Hepatocyte (in vitro differentiated cells): ENCODE measurements at regions not wholly inside any gene's neighbourhood (a gene's known extent, or its start where the extent isn't known, plus 50 kb on each side); places are given as distances from the start of the nearest gene placed in this dataset.

Source experiments
- CTCF ChIP-seq: fragments of 200-600 bp; sonication (generic); IDR thresholded peaks from 2 replicates; pipeline ENCODE4 v1.5.1; 2016; ENCODE audit warnings: antibody characterized with exemption, mild to moderate bottlenecking; ENCODE audit not compliant: poor library complexity
- EZH2 ChIP-seq: fragments of 200-600 bp; sonication (generic); IDR thresholded peaks from 2 replicates; pipeline ENCODE4 v1.6.1; 2016; ENCODE audit warnings: antibody characterized with exemption, mild to moderate bottlenecking, borderline replicate concordance
- EZH2phosphoT487 ChIP-seq: fragments of 200-600 bp; sonication (generic); IDR thresholded peaks from one replicate; pipeline ENCODE4 v1.6.1; 2018; ENCODE audit warnings: antibody characterized with exemption, mild to moderate bottlenecking, low read depth, moderate library complexity; ENCODE audit not compliant: unreplicated experiment, severe bottlenecking

- TF ChIP-seq CTCF = no peak
- no peak for TF ChIP-seq EZH2
- TF ChIP-seq EZH2phosphoT487 = no peak
Observed at GRCh38 chr1:200281201-200281835, 128.5 kb downstream of the ZNF281 start.
